ENCODE measurements at regions not wholly inside any gene's neighbourhood (a gene's known extent, or its start where the extent isn't known, plus 50 kb on each side); places are given as distances from the start of the nearest gene placed in this dataset.

GRCh38 chr2:226312155-226312554, 487.5 kb downstream of the IRS1 start:
- Histone ChIP-seq H3K4me3 (ENCODE audit: low read length in 2 of 2) (no peak overlapping the region), H3K9me3 (ENCODE audit: control insufficient read depth in 1 of 2, low read length in 2 of 2) (no peaks in the 10 kb centered on the region), H3K27me3 (ENCODE audit: insufficient read depth, low read length) (no peaks in the 10 kb centered on the region), H3K36me3 (ENCODE audit: insufficient read depth, low read length) (no peaks in the 10 kb centered on the region), H3K4me1 (ENCODE audit: insufficient read depth, low read length) (no peaks in the 10 kb centered on the region), H3K27ac (ENCODE audit: low read depth, low read length) (no peak overlapping the region)
- ChIA-PET POLR2A (ENCODE audit: partially characterized antibody) (no interaction called here), CTCF (ENCODE audit: partially characterized antibody) (no interaction called here)
- Mint-ChIP-seq H3K4me3 (no peak overlapping the region), H3K36me3 (no peaks in the 10 kb centered on the region), H3K27ac (no peak overlapping the region), H3K27me3 (peaks cover 4 to 5% of the 10 kb centered on the region in 2 donors), H3K4me1 (no peaks in the 10 kb centered on the region), H3K9me3 (peaks cover 0 to 3% (median 0%) of the 10 kb centered on the region in 8 donors)
- DNase-seq: no peak
- intact Hi-C loops (cut with micrococcal nuclease): no loop called here

- H3K36me3 Mint-ChIP-seq: no peaks in the 10 kb centered on the region
- H3K27me3 Mint-ChIP-seq: peaks cover 4 to 5% of the 10 kb centered on the region in 2 donors
- H3K36me3 ChIP-seq (ENCODE audit: insufficient read depth, low read length): no peaks in the 10 kb centered on the region
- H3K4me3 Mint-ChIP-seq: no peak overlapping the region
- H3K9me3 Mint-ChIP-seq: peaks cover 0 to 3% (median 0%) of the 10 kb centered on the region in 8 donors
- no peak overlapping the region for H3K27ac ChIP-seq (ENCODE audit: low read depth, low read length)
- no peak overlapping the region for H3K4me3 ChIP-seq (ENCODE audit: low read length in 2 of 2)
- no peaks in the 10 kb centered on the region for H3K9me3 ChIP-seq (ENCODE audit: control insufficient read depth in 1 of 2, low read length in 2 of 2)
- H3K4me1 ChIP-seq (ENCODE audit: insufficient read depth, low read length): no peaks in the 10 kb centered on the region
- H3K4me1 Mint-ChIP-seq: no peaks in the 10 kb centered on the region
- ChIA-PET POLR2A (ENCODE audit: partially characterized antibody) (no interaction called here), CTCF (ENCODE audit: partially characterized antibody) (no interaction called here)
- DNase-seq: no peak
- no peaks in the 10 kb centered on the region for H3K27me3 ChIP-seq (ENCODE audit: insufficient read depth, low read length)
- no peak overlapping the region for H3K27ac Mint-ChIP-seq
- intact Hi-C loops (cut with micrococcal nuclease): no loop called here
Measured at GRCh38 chr2:226310146-226310545, 489.5 kb downstream of the IRS1 start.

GRCh38 chr2:226308986-226309385, 490.6 kb downstream of the IRS1 start:
- Histone ChIP-seq H3K36me3 (ENCODE audit: insufficient read depth, low read length) (no peaks in the 10 kb centered on the region), H3K9me3 (ENCODE audit: control insufficient read depth in 1 of 2, low read length in 2 of 2) (no peaks in the 10 kb centered on the region), H3K4me1 (ENCODE audit: insufficient read depth, low read length) (no peaks in the 10 kb centered on the region), H3K27me3 (ENCODE audit: insufficient read depth, low read length) (no peaks in the 10 kb centered on the region), H3K4me3 (ENCODE audit: low read length in 2 of 2) (no peak overlapping the region), H3K27ac (ENCODE audit: low read depth, low read length) (no peak overlapping the region)
- H3K9me3 Mint-ChIP-seq: no peaks in the 10 kb centered on the region
- peaks cover 4 to 5% of the 10 kb centered on the region in 2 donors for H3K27me3 Mint-ChIP-seq
- no peaks in the 10 kb centered on the region for H3K36me3 Mint-ChIP-seq
- intact Hi-C loops (cut with micrococcal nuclease): no loop called here
- no peak for DNase-seq
- H3K4me3 Mint-ChIP-seq: no peak overlapping the region
- H3K4me1 Mint-ChIP-seq: no peaks in the 10 kb centered on the region
- ChIA-PET CTCF (ENCODE audit: partially characterized antibody) (no interaction called here), POLR2A (ENCODE audit: partially characterized antibody) (no interaction called here)
- no peak overlapping the region for H3K27ac Mint-ChIP-seq

- no peaks in the 10 kb centered on the region for H3K4me1 Mint-ChIP-seq
- ChIA-PET CTCF (ENCODE audit: partially characterized antibody) (no interaction called here), POLR2A (ENCODE audit: partially characterized antibody) (no interaction called here)
- no peaks in the 10 kb centered on the region for H3K36me3 Mint-ChIP-seq
- Histone ChIP-seq H3K4me1 (ENCODE audit: insufficient read depth, low read length) (no peaks in the 10 kb centered on the region), H3K27me3 (ENCODE audit: insufficient read depth, low read length) (no peaks in the 10 kb centered on the region), H3K9me3 (ENCODE audit: control insufficient read depth in 1 of 2, low read length in 2 of 2) (no peaks in the 10 kb centered on the region), H3K4me3 (ENCODE audit: low read length in 2 of 2) (no peak overlapping the region), H3K27ac (ENCODE audit: low read depth, low read length) (no peak overlapping the region), H3K36me3 (ENCODE audit: insufficient read depth, low read length) (no peaks in the 10 kb centered on the region)
- H3K27me3 Mint-ChIP-seq: peaks cover 4 to 5% of the 10 kb centered on the region in 2 donors
- no peak overlapping the region for H3K27ac Mint-ChIP-seq
- H3K4me3 Mint-ChIP-seq: no peak overlapping the region
- DNase-seq: no peak
- no peaks in the 10 kb centered on the region for H3K9me3 Mint-ChIP-seq
- intact Hi-C loops (cut with micrococcal nuclease): no loop called here
Measured at GRCh38 chr2:226308323-226308680, 491.3 kb downstream of the IRS1 start.

GRCh38 chr2:226307487-226308322, 491.9 kb downstream of the IRS1 start:
- POLR2A ChIA-PET (ENCODE audit: partially characterized antibody): no interaction called here
- Mint-ChIP-seq H3K27ac (no peak overlapping the region), H3K9me3 (no peaks in the 10 kb centered on the region)

DNA sequence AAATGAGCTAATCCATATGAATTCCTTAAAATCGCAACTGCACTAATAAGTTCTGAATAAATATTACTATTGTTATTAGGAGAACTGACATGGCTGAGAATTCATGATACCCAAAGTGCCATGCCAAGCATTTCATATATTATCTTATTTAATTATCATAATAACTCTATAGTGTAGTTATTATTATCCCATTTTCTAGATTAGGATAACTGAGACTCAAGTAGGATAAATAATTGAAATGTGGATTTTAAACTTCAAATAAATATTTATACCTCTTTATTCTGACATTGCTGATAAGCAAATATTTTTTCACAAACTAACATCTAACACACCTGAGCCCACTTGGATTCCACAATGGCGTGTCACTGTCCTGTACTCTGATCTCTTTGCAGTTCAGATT, 492.7 kb downstream of the IRS1 start:
- H3K27me3 Mint-ChIP-seq: peaks cover 5 to 6% of the 10 kb centered on the region in 2 donors
- H3K27ac Mint-ChIP-seq: no peak overlapping the region
- no peak overlapping the region for H3K27ac ChIP-seq (ENCODE audit: low read depth, low read length)
- H3K9me3 ChIP-seq (ENCODE audit: control insufficient read depth in 1 of 2, low read length in 2 of 2): no peaks in the 10 kb centered on the region
- no peaks in the 10 kb centered on the region for H3K27me3 ChIP-seq (ENCODE audit: insufficient read depth, low read length)
- H3K9me3 Mint-ChIP-seq: no peaks in the 10 kb centered on the region
- H3K4me1 ChIP-seq (ENCODE audit: insufficient read depth, low read length): no peaks in the 10 kb centered on the region
- ChIA-PET POLR2A (ENCODE audit: partially characterized antibody) (no interaction called here), CTCF (ENCODE audit: partially characterized antibody) (no interaction called here)
- H3K4me3 Mint-ChIP-seq: no peak overlapping the region
- DNase-seq: no peak
- no peaks in the 10 kb centered on the region for H3K4me1 Mint-ChIP-seq
- intact Hi-C loops (cut with micrococcal nuclease): no loop called here
- H3K36me3 Mint-ChIP-seq: no peaks in the 10 kb centered on the region
- no peak overlapping the region for H3K4me3 ChIP-seq (ENCODE audit: low read length in 2 of 2)
- H3K36me3 ChIP-seq (ENCODE audit: insufficient read depth, low read length): no peaks in the 10 kb centered on the region

More at GRCh38 chr2:226307487-226308322, 491.9 kb downstream of the IRS1 start:
- CTCF ChIA-PET (ENCODE audit: partially characterized antibody): no interaction called here
- H3K27me3 Mint-ChIP-seq: peaks cover 4 to 5% of the 10 kb centered on the region in 2 donors
- Histone ChIP-seq H3K4me1 (ENCODE audit: insufficient read depth, low read length) (no peaks in the 10 kb centered on the region), H3K27me3 (ENCODE audit: insufficient read depth, low read length) (no peaks in the 10 kb centered on the region), H3K27ac (ENCODE audit: low read depth, low read length) (no peak overlapping the region), H3K4me3 (ENCODE audit: low read length in 2 of 2) (no peak overlapping the region), H3K36me3 (ENCODE audit: insufficient read depth, low read length) (no peaks in the 10 kb centered on the region), H3K9me3 (ENCODE audit: control insufficient read depth in 1 of 2, low read length in 2 of 2) (no peaks in the 10 kb centered on the region)
- no peak overlapping the region for H3K4me3 Mint-ChIP-seq
- H3K4me1 Mint-ChIP-seq: no peaks in the 10 kb centered on the region
- intact Hi-C loops (cut with micrococcal nuclease): no loop called here
- H3K36me3 Mint-ChIP-seq: no peaks in the 10 kb centered on the region
- DNase-seq: no peak

DNA sequence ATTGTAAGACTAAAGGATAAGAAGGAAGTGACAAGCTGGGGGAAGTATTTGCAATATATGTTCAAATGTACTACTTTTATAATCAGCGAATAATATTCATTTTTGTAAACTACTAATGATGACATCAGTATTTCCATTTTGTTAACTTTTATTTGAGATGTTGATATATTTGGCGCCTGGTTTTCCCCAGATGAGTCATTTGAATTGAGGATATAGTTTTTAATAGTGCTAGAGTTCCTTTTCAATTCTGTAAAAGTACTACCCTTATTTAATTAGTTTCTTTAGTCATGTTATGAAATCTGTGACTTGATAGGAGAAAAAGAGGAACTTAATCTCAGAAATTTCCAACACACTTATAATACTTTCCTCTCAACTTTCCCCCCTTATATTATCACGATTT, 495.3 kb downstream of the IRS1 start:
- Mint-ChIP-seq H3K27me3 (peaks cover 6 to 9% of the 10 kb centered on the region in 2 donors), H3K36me3 (no peaks in the 10 kb centered on the region), H3K27ac (peak overlapping the region in 1 of 7 donors; percentile 60), H3K9me3 (no peaks in the 10 kb centered on the region), H3K4me3 (no peak overlapping the region), H3K4me1 (no peaks in the 10 kb centered on the region)
- no peak overlapping the region for H3K4me3 ChIP-seq (ENCODE audit: low read length in 2 of 2)
- intact Hi-C loops (cut with micrococcal nuclease): no loop called here
- H3K36me3 ChIP-seq (ENCODE audit: insufficient read depth, low read length): no peaks in the 10 kb centered on the region
- no peak overlapping the region for H3K27ac ChIP-seq (ENCODE audit: low read depth, low read length)
- H3K27me3 ChIP-seq (ENCODE audit: insufficient read depth, low read length): no peaks in the 10 kb centered on the region
- H3K9me3 ChIP-seq (ENCODE audit: control insufficient read depth in 1 of 2, low read length in 2 of 2): no peaks in the 10 kb centered on the region
- DNase-seq: no peak
- H3K4me1 ChIP-seq (ENCODE audit: insufficient read depth, low read length): no peaks in the 10 kb centered on the region
- CTCF ChIA-PET (ENCODE audit: partially characterized antibody): no interaction called here
- POLR2A ChIA-PET (ENCODE audit: partially characterized antibody): no interaction called here
